Peyer's patch (tissue), 4 donors: ENCODE measurements at regions not wholly inside any gene's neighbourhood (a gene's known extent, or its start where the extent isn't known, plus 50 kb on each side); places are given as distances from the start of the nearest gene placed in this dataset.

Experiments used
- CTCF ChIP-seq, 6 experiments: fragments of 450-650 bp in 4 of 6; fragments of 200-600 bp in 2 of 6; sonication (generic) in 1 of 6; IDR thresholded peaks; one replicate each; pipeline ENCODE4 v1.5.1; 2017 to 2019; ENCODE audit warnings: antibody characterized with exemption in 6 of 6, mild to moderate bottlenecking in 3 of 6, moderate library complexity in 1 of 6
- POLR2A ChIP-seq, 2 donors: fragments of 450-650 bp; IDR thresholded peaks; one replicate each; pipeline ENCODE4 v1.5.1; 2017; ENCODE audit warnings: antibody characterized with exemption in 2 of 2, mild to moderate bottlenecking in 2 of 2, moderate library complexity in 2 of 2

DNA sequence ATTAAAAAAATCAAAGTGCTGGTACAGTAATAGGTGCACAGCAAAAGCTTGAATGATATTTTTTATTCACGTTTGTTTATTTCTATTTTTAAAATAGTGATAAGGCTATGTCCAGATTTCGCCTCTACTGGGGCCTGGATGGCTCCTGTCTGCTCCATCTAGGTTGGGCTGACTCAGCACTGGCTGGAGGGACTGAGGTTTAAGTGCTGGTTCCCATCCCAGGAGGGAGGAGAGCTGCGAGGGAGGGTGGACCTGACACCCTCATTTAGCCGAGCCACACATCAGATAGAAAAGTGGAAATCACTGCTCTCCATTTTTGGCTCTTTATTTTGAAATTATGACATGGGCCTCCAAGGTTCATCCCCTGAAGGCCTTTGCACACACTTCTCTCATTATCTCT lies 95.4 kb upstream of the AGBL1 start:
- TF ChIP-seq CTCF (IDR thresholded peaks at IDR 0.05) (no peak), POLR2A (IDR thresholded peaks at IDR 0.05) (no peak)
